Mesenchymal stem cell (in vitro differentiated cells and primary cell): ENCODE measurements at regions not wholly inside any gene's neighbourhood (a gene's known extent, or its start where the extent isn't known, plus 50 kb on each side); places are given as distances from the start of the nearest gene placed in this dataset.

Experiments used
- DNase-seq: peaks from one replicate; pipeline ENCODE4 v3.0.0-alpha.2; 2013
- H2AFZ ChIP-seq: one replicate; pipeline ENCODE4 v1.6.1; 2013; ENCODE audit warnings: low read depth, mild to moderate bottlenecking, control low read depth, inconsistent platforms, low read length, moderate library complexity
- H2AK5ac ChIP-seq: 2 replicates; pipeline ENCODE4 v1.6.1; 2013; ENCODE audit warnings: low read length, moderate library complexity, mild to moderate bottlenecking, inconsistent platforms; ENCODE audit not compliant: severe bottlenecking
- H2BK120ac ChIP-seq: one replicate; pipeline ENCODE4 v1.6.1; 2013; ENCODE audit warnings: low read depth, mild to moderate bottlenecking, inconsistent platforms, low read length, moderate library complexity
- H2BK12ac ChIP-seq, 2 experiments: one replicate each; pipeline ENCODE4 v1.6.1; 2013; ENCODE audit warnings: inconsistent platforms in 2 of 2, low read length in 2 of 2, mild to moderate bottlenecking in 2 of 2, moderate library complexity in 2 of 2, control low read depth in 1 of 2
- H2BK15ac ChIP-seq: one replicate; pipeline ENCODE4 v1.6.1; 2013; ENCODE audit warnings: mild to moderate bottlenecking, low read depth, inconsistent platforms; ENCODE audit not compliant: poor library complexity, severe bottlenecking
- H2BK5ac ChIP-seq: 2 replicates; pipeline ENCODE4 v1.6.1; 2013; ENCODE audit warnings: low read depth, mild to moderate bottlenecking, low read length, control low read depth, inconsistent platforms; ENCODE audit not compliant: poor library complexity, severe bottlenecking
- H3K14ac ChIP-seq, 2 experiments: one replicate each; pipeline ENCODE4 v1.6.1; 2013; ENCODE audit warnings: inconsistent platforms in 2 of 2, low read length in 2 of 2, control low read depth in 1 of 2, mild to moderate bottlenecking in 1 of 2, moderate library complexity in 1 of 2
- H3K18ac ChIP-seq, 2 experiments: one replicate each; pipeline ENCODE4 v1.6.1; 2013; ENCODE audit warnings: inconsistent platforms in 2 of 2, low read length in 2 of 2, control low read depth in 1 of 2, low read depth in 1 of 2, mild to moderate bottlenecking in 1 of 2
- H3K23ac ChIP-seq, 2 experiments: one replicate each; pipeline ENCODE4 v1.6.1; 2013; ENCODE audit warnings: inconsistent platforms in 2 of 2, low read length in 2 of 2, mild to moderate bottlenecking in 2 of 2, moderate library complexity in 2 of 2, control low read depth in 1 of 2
- H3K27ac ChIP-seq: 2 replicates; pipeline ENCODE4 v1.5.1; 2013; ENCODE audit warnings: mild to moderate bottlenecking, moderate library complexity, low read length, control low read depth, inconsistent platforms; ENCODE audit not compliant: poor library complexity, severe bottlenecking
- H3K27me3 ChIP-seq, 2 experiments: 2 replicates each; pipeline versions ENCODE4 v1.6.1 to v1.7.0; 2013; ENCODE audit warnings: low read length in 2 of 2, mild to moderate bottlenecking in 2 of 2, moderate library complexity in 2 of 2, control low read depth in 1 of 2, inconsistent platforms in 1 of 2; ENCODE audit not compliant: control insufficient read depth in 1 of 2, insufficient read depth in 1 of 2
- H3K36me3 ChIP-seq, 2 experiments: 2 replicates each; pipeline versions ENCODE4 v1.6.1 to v1.7.0; 2013; ENCODE audit warnings: low read length in 2 of 2, control low read depth in 1 of 2, inconsistent platforms in 1 of 2, low read depth in 1 of 2, mild to moderate bottlenecking in 1 of 2; ENCODE audit not compliant: insufficient read depth in 2 of 2, control insufficient read depth in 1 of 2
- H3K4ac ChIP-seq, 2 experiments: one replicate each; pipeline ENCODE4 v1.6.1; 2013; ENCODE audit warnings: inconsistent platforms in 2 of 2, low read length in 2 of 2, mild to moderate bottlenecking in 2 of 2, moderate library complexity in 2 of 2, control low read depth in 1 of 2, low read depth in 1 of 2
- H3K4me1 ChIP-seq: 2 replicates; pipeline ENCODE4 v1.6.1; 2013; ENCODE audit warnings: low read depth, low read length, control low read depth; ENCODE audit not compliant: control insufficient read depth, insufficient read depth
- H3K4me2 ChIP-seq: 2 replicates; pipeline ENCODE4 v1.6.1; 2013; ENCODE audit warnings: low read length, mild to moderate bottlenecking, inconsistent platforms; ENCODE audit not compliant: poor library complexity, severe bottlenecking
- H3K4me3 ChIP-seq, 2 experiments: 2 replicates each; pipeline versions ENCODE4 v1.5.1 to v1.7.0; 2013; ENCODE audit warnings: low read length in 2 of 2, mild to moderate bottlenecking in 2 of 2, control low read depth in 1 of 2, low read depth in 1 of 2; ENCODE audit not compliant: insufficient read depth in 1 of 2
- H3K79me1 ChIP-seq: replicated peaks from 2 replicates; pipeline ENCODE4 v1.6.1; 2013; ENCODE audit warnings: mild to moderate bottlenecking, control low read depth, low read length, inconsistent platforms; ENCODE audit not compliant: poor library complexity, severe bottlenecking
- H3K9ac ChIP-seq: 2 replicates; pipeline ENCODE4 v1.7.0; 2013; ENCODE audit warnings: mild to moderate bottlenecking, low read length, moderate library complexity
- H3K9me3 ChIP-seq: 2 replicates; pipeline ENCODE4 v1.7.0; 2013; ENCODE audit warnings: mild to moderate bottlenecking, low read length; ENCODE audit not compliant: control insufficient read depth
- H4K8ac ChIP-seq: one replicate; pipeline ENCODE4 v1.6.1; 2013; ENCODE audit warnings: inconsistent platforms, mild to moderate bottlenecking, low read length, moderate library complexity
- H4K91ac ChIP-seq: one replicate; pipeline ENCODE4 v1.6.1; 2013; ENCODE audit warnings: mild to moderate bottlenecking, low read length, inconsistent platforms
- WGBS: methylation state at CpG from one replicate; pipeline ENCODE4 v1.1.7; 2013; ENCODE audit warnings: mixed read lengths; 5-methylcytosine and 5-hydroxymethylcytosine counted together

GRCh38 chr11:114758627-114759026 is 80.3 kb downstream of the NXPE2 start:
- peaks cover 0 to 4% of the 10 kb centered on the region in 2 experiments for H3K27me3 ChIP-seq
- no peak overlapping the region for H3K23ac ChIP-seq

DNA sequence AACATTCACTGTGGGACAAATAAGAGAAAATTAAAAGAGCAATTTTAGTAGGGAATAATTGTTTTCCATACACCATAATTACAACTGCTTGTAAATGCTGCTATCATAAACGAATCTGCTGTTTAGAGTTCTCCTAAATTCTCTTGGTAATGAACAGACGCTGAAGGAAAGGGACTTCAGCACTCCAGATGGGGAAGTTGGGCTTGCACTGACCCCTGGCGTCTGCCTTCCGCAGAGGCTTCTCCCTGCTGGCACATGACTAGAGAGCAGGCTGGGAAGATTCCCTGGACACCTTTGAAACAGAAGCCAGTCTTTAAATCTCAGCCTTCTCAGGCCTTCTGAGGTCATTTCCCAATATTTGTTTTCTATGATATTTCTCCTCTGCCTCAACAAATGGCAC is 84.1 kb downstream of the NXPE2 start:
- H3K23ac ChIP-seq, result no peak overlapping the region
- H3K9ac ChIP-seq, result peak overlapping the region; percentile 7
- no peak overlapping the region for H3K4ac ChIP-seq
- 13% methylated on average over 4 of the region's 4 CpGs for WGBS
- DNase-seq, result peak; percentile 62
- H3K4me3 ChIP-seq, result no peak overlapping the region
- no peak overlapping the region for H4K91ac ChIP-seq
- H4K8ac ChIP-seq, result no peak overlapping the region
- H3K27me3 ChIP-seq, result peaks cover 0 to 4% of the 10 kb centered on the region in 2 experiments
- H3K79me1 ChIP-seq, result no peaks in the 10 kb centered on the region
- no peaks in the 10 kb centered on the region for H3K9me3 ChIP-seq
- H2BK12ac ChIP-seq, result no peak overlapping the region
- H3K18ac ChIP-seq, result no peak overlapping the region
- no peak overlapping the region for H3K27ac ChIP-seq
- no peak overlapping the region for H3K4me2 ChIP-seq
- no peaks in the 10 kb centered on the region for H3K4me1 ChIP-seq
- H2AK5ac ChIP-seq, result no peak overlapping the region
- no peak overlapping the region for H3K14ac ChIP-seq
- no peak overlapping the region for H2AFZ ChIP-seq
- no peak overlapping the region for H2BK120ac ChIP-seq
- H2BK5ac ChIP-seq, result no peak overlapping the region
- no peaks in the 10 kb centered on the region for H3K36me3 ChIP-seq
- no peak overlapping the region for H2BK15ac ChIP-seq

More at GRCh38 chr11:114758627-114759026, 80.3 kb downstream of the NXPE2 start:
- no peak overlapping the region for H2BK5ac ChIP-seq
- H3K18ac ChIP-seq, result no peak overlapping the region
- no peak overlapping the region for H2BK12ac ChIP-seq
- H3K14ac ChIP-seq, result no peak overlapping the region
- H3K9me3 ChIP-seq, result no peaks in the 10 kb centered on the region
- no peak overlapping the region for H4K91ac ChIP-seq
- no peak overlapping the region for H3K4me2 ChIP-seq
- WGBS, result 85% methylated on average over 1 of the region's 2 CpGs
- no peak overlapping the region for H3K4me3 ChIP-seq
- no peak overlapping the region for H4K8ac ChIP-seq
- no peak overlapping the region for H2AK5ac ChIP-seq
- no peak overlapping the region for H2AFZ ChIP-seq
- H3K36me3 ChIP-seq, result no peaks in the 10 kb centered on the region
- H3K79me1 ChIP-seq, result no peaks in the 10 kb centered on the region
- H3K4me1 ChIP-seq, result no peaks in the 10 kb centered on the region
- H3K4ac ChIP-seq, result no peak overlapping the region
- no peak overlapping the region for H3K27ac ChIP-seq
- no peak for DNase-seq
- no peak overlapping the region for H3K9ac ChIP-seq
- H2BK120ac ChIP-seq, result no peak overlapping the region
- no peak overlapping the region for H2BK15ac ChIP-seq

DNA sequence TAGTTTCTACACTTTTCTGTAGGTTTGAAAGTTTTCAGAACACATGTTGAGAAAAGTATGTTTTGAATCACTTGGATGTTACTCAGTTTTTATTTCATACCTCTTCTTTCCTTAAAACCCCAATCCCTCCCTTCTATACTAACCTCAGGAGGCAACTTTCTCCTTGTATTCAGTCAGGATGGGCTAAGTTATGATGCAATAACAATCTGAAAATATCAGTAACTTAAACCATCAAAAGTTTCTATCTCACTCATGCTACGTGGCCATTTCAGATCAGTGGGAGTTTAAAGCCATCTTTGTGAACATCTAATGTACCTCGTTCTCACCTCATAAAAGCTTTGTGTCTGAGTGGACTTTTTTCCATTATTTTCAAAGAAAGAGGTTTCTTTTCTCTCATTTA is 86.2 kb downstream of the NXPE2 start:
- DNase-seq, result no peak
- no peaks in the 10 kb centered on the region for H3K4me1 ChIP-seq
- H3K27me3 ChIP-seq, result peaks cover 0 to 4% of the 10 kb centered on the region in 2 experiments
- H4K8ac ChIP-seq, result no peak overlapping the region
- no peaks in the 10 kb centered on the region for H3K9me3 ChIP-seq
- no CpG with 5 or more reads among the region's 2 CpGs for WGBS
- no peak overlapping the region for H3K4me2 ChIP-seq
- H3K27ac ChIP-seq, result no peak overlapping the region
- no peak overlapping the region for H2AFZ ChIP-seq
- no peak overlapping the region for H2AK5ac ChIP-seq
- no peak overlapping the region for H2BK12ac ChIP-seq
- no peaks in the 10 kb centered on the region for H3K36me3 ChIP-seq
- H3K18ac ChIP-seq, result no peak overlapping the region
- H2BK5ac ChIP-seq, result no peak overlapping the region
- no peak overlapping the region for H3K14ac ChIP-seq
- H3K4ac ChIP-seq, result no peak overlapping the region
- no peak overlapping the region for H3K23ac ChIP-seq
- H3K4me3 ChIP-seq, result no peak overlapping the region
- no peak overlapping the region for H3K9ac ChIP-seq
- H3K79me1 ChIP-seq, result no peaks in the 10 kb centered on the region
- no peak overlapping the region for H2BK120ac ChIP-seq
- no peak overlapping the region for H4K91ac ChIP-seq
- no peak overlapping the region for H2BK15ac ChIP-seq

DNA sequence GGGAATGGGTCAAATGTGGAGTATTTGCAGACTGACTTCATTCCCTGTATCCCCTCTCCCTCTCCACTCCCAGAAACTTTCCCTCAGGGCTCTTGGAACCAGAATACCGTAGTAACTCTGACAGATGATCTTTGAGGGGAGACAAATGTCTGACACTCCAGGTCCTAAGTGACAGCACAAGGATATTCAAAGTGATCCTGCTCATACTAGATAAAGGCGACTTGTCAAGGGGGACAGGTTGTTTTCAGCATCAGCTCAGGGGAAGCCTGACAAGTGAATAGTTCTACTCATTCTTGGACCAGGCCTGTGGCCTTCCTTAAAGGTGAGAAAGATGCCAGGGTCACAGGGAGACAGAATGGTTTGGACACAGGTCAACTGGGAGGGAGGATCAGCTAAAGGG is 92.8 kb downstream of the NXPE2 start:
- Histone ChIP-seq H2AK5ac (no peak overlapping the region), H3K4ac (no peak overlapping the region), H3K4me2 (no peak overlapping the region), H3K36me3 (no peaks in the 10 kb centered on the region), H3K14ac (no peak overlapping the region), H3K27ac (no peak overlapping the region), H2BK120ac (no peak overlapping the region), H2BK12ac (no peak overlapping the region), H3K9ac (no peak overlapping the region), H2AFZ (no peak overlapping the region), H3K4me1 (no peaks in the 10 kb centered on the region), H2BK15ac (no peak overlapping the region), H4K91ac (no peak overlapping the region), H3K27me3 (peaks cover 21 to 33% of the 10 kb centered on the region in 2 experiments), H3K23ac (no peak overlapping the region), H3K9me3 (no peaks in the 10 kb centered on the region), H2BK5ac (no peak overlapping the region), H3K18ac (no peak overlapping the region), H3K4me3 (no peak overlapping the region), H3K79me1 (no peaks in the 10 kb centered on the region), H4K8ac (no peak overlapping the region)
- 87% methylated on average over 2 of the region's 2 CpGs for WGBS
- no peak for DNase-seq
